Activated CD4-positive, CD25-positive, alpha-beta regulatory T cell treated with anti-CD3 and anti-CD28 coated beads, Interleukin-2, amount 50 U/mL, for 72 hours (primary cell): ENCODE measurements at regions not wholly inside any gene's neighbourhood (a gene's known extent, or its start where the extent isn't known, plus 50 kb on each side); places are given as distances from the start of the nearest gene placed in this dataset.
"Not testable (repeated sequence)": the region's sequence is repeated elsewhere in the genome, so short reads cannot be mapped to it uniquely, and the experiment has no call there.

Source experiments
- DNase-seq: peaks from one replicate; pipeline ENCODE4 v3.0.0; 2021

DNA sequence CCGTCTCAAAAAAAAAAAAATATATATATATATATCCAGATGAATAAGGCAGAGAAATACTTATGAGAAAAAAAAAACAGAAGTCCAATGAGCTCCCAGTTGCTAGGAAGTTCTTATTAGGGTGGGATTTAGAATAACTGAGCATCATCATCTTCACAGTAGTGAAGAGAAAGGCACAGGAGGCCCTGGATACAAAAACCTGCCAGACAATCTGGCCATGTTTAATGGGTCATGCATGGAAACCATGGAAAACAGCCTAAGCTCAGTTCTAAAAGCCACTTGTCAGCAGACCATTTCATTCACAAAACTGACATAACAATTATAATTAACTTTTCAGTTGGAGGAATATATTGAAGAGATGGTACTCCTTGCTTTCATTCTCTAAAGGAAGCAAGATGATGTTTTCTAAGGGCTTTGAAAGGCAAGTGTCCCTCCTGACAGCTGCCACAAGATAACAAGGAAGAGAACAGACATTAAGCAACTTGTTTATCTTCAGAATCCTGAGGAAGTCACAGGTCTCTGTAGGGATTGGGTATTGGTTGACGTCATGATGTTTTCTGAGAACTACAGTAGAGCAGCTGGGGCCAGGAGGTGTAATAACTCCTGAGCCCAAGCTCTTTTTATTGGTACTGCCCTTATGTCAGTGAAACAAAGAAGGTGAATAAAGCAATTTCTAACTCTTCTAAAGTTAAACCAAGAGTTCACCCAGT is 463.1 kb downstream of the DMAC1 start:
- no peak for DNase-seq

DNA sequence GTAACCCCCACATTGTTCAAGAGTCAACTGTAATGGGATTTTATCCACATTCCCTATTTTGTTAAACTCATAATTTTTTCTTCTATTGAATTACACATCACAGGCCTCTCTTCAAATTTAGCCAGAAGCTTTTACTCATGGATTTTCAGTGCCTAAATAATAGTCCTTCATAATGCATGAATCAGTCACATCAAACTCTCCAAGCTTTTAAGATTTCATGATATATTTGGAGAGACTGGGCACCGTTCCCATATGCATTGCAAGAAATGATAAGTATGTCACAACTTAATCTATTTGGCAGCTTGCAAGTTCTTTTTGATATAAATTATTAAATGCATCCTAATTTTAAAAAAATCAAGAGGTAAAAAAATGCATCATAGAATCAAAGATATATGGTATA is 465.9 kb downstream of the DMAC1 start:
- no peak for DNase-seq

DNA sequence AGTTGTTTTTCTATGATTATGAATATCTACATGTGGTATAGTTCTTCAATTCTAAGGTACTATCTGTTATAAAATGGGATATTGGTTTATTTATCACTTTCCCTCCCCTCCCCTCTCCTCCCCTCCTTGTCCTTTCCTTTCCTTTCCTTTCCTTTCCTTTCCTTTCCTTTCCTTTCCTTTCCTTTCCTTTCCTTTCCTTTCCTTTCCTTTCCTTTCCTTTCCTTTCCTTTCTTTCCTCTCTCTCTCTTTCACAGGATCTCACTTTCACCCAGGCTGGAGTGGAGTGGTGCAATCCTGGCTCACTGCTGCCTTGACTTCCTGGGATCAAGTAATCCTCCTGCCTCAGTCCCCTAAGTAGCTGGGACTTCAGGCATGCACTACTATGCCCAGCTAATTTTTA is 466.8 kb downstream of the DMAC1 start:
- no peak for DNase-seq

DNA sequence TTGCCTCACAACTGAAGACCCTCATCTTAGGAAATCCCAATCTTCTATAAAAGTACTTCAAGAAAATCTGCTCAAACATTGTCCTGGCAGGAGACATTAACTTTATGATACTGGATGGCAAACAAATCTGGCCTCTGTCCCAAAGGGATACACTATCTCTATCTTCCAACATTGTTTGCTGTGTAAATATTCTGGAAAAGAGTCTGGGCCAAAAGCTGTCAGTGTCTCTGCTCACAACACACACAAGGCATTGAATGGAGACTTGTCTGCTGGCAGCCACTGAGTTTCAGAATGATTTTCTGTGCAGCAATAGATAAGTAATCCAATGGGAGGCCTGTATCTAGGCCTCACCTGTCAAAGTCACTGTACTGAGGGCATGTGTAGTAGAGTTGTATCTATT is 471.1 kb downstream of the DMAC1 start:
- no peak for DNase-seq

DNA sequence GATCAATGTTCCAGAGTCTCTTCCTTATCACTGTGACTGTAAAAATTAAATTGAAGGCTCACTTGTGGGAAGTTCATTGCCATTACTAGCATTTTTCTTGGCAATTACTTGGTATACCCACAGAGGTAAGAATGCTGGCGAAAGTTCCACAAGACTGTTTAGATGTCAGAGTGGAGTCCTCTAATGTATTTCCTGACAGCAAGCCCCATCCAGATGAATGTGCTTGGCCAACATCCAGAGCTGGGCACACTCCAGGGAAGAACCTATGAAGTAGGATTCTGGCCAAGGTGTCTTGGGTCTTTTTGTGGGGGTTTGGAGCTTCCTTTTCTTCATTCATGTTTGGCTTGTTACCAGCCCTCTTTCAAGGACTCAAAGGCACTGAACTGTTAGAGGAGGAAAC is 473.6 kb downstream of the DMAC1 start:
- DNase-seq: no peak

DNA sequence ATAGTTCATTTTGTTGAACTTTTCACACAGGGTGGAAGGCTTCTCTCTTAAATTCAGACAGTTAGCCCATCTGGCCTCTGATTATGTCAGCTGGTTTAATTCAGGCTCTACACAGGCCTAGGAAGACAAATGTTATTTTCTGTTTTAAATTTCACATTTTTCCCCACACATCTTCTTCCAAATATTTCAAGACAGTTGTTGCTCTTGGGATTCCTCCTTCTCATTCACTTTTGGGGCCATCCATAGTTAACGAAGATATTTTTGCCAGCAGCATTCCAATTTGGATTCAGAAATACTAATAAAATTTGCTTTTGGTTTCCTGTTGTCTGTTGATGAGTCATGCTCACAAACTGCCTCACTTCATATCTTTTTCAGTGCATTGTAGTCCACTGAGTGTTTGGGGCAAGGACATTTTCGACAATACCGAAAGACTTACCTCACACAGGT is 475.4 kb downstream of the DMAC1 start:
- no peak for DNase-seq

DNA sequence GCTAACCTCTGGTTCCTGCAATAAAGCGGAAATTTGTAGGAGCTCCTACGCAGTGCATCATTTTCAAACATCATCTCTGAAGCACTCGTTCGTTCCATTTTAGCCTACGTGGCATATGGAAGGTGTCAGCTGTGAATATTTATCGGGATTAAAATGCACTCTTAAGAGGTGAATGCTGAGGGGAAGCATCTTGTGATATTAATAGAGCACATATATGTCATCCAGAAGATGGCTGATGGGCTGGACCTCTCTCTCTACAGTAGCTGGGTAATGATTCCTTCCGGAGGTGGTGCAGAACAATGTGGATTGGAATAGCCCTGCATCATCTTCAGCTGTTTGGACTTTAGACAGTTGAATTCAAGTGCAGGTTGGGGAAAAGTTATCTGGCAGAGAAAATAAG is 478.7 kb downstream of the DMAC1 start:
- DNase-seq: no peak

DNA sequence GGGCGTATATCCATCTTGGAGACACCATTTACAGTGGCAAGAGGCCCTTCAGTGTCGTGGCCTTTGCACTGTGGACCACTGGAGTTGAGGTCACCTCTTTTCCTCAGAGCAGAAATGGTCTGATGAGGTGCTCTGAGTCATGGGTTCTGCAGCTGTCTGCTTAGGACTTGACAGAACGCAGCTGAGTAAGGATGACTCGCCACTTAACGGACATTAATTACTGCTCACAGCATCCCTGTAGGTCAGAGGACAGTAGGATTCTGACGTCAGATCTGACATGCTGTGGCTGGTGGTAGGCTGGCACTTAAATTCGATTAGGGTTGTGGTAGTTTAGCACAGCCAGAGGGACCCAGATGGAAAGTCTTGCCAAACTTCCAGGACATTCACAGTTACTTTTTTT is 479.4 kb downstream of the DMAC1 start:
- DNase-seq: no peak

DNA sequence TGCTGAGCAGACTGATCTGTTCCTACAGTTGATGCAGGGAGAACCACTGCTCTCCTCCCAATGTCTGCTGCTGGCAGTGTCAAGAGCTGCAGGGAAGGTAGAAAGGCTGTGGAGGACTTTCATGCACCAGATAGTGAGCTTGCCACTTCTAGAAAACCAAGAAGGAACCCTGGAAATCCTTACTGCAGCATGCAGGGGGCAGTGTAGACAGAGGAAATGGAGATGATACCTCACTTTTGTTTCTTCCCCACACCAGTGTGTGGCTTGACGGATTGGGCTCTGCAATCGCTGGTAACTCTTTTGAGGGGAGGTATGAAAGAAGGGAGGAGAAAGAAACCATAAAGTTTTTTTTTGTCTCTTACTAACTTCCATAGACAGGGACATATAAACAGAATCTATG is 480.7 kb downstream of the DMAC1 start:
- DNase-seq: no peak

DNA sequence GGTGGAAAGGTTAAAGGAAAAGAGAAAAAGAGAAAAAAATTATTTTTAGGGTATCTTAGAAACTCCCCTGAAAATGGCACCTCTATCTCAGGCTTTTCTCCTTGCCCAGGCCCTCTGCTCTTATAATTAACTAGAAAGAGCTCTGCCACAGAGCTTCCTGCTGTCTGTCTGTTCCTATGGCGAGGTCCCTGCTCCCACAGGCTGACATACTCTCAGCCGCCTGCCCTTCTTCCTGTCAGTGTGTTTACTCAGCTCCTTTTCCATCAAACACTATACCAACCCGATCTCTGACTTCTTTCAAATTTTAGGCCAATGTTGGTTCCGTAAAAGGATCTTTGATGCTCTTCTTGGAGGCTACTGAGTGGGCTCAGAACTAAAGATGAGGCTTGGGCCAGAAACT is 482.6 kb downstream of the DMAC1 start:
- DNase-seq: no peak

DNA sequence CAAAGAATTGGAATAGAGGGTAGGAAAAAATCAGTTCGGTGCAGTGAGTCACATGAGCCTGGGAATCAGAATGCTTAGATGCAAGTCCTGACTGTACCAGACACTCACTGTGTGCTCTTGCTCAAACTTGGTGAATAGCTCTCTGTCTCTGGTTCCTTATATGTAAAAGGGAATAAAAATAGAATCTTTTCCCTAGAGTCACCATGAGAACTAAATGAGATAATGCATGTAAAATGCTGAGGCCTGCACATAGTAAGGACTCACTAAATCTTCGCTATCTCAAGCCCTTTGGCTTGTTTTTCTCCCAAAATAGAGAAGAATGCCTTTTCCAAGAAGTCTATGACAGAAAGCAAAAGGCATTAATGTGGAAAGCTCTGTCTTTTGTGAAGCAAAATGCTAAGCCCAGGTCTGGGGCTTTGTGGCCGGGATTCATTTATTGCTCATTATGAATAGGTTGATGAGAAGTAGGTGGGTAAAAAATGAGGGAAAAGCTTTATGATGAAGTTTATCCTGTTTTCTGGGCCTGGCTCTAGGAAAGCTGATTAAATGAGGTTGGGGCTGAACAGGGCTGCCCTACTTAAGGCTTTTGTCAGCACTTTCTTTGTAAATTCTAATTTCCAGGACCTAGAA is 483.3 kb downstream of the DMAC1 start:
- DNase-seq: no peak

DNA sequence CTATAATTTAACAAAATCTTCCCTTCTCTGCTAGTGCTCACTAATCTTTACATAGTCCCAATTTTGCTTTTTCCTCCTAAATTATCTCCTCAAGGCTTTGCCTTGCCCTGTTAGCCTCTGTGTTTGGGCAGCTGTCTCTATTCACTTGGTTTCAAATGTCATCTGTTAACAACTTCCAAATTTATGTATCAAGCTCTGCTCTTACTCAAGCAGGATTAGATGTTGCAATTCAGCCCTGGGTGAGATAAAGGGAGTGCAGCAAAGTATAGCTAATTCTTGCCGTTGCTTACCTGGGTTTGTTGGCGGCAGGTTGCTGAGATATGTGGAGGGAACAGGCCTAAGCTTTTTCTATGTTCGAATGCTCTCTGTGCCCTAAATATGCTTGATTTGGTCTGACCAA is 483.8 kb downstream of the DMAC1 start:
- DNase-seq: no peak

DNA sequence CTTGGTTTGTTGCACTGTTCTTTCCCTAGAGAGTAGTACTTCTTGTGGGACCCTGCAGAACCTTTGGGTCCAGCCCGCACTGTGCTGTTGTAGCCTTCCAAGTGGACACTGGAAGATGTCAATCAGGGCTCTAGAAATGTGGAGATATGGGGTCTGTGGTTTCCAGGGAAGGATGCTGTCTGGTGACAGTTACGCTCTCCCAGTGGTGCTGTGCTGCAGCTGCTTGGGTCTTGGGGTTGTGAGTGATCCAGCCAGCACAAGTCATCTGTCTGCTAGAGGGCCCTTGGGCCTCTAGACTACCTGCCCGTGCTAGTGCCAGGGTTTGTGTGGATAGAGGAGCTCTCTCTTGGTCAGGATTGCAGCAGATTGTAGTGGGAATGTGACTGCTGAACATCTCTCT is 484.5 kb downstream of the DMAC1 start:
- no peak for DNase-seq

DNA sequence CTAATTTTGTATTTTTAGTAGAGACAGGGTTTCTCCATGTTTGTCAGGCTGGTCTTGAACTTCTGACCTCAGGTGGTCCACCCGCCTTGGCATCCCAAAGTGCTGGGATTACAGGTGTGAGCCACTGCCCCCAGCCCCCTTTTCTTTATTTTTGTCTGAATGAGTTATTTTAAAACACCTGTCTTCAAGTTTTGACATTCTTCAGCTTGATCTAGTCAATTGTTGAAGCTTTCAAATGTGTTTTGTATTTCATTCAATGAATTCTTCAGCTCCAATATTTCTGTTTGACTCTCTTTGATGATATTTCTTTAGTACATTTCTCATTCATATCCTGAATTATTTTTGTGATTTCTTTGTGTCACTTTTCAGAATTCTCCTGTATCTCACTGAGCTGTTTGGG is 486.2 kb downstream of the DMAC1 start:
- DNase-seq: no peak

DNA sequence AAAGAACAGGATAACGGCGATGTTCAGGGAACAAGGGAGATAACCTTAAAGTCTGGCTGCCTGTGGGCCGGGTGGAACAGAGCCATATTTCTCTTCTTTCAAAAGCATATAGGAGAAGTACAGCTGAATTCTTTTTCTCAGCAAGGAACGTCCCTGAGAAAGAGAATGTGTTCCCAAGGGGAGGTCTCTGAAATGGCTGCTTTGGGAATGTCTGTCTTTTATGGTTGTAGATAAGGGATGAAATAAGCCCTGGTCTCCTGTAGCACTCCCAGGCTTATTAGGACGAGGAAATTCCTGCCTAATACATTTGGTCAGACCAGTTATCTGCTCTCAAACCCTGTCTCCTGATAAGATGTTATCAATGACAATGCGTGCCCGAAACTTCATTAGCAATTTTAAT is 490.5 kb downstream of the DMAC1 start:
- DNase-seq: not testable (repeated sequence)

DNA sequence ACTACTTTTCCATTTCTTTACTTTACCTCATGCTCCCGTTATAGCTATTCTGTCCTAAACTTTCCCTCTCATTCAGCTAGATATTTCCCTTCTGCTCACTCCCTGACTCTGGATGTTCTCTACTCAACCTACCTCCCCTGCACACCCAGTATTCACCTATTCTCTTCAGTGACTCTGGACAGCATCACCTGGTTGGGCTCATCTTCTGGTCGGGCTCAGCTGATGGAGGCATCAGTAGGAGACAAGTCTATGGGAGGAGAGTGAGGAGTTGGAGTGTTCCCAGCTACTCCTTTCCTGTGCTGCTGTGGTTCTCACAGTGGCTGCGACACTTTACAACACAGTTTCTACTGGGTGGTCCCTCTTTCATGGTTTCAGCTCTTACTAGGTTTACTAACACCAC is 493.9 kb downstream of the DMAC1 start:
- no peak for DNase-seq

DNA sequence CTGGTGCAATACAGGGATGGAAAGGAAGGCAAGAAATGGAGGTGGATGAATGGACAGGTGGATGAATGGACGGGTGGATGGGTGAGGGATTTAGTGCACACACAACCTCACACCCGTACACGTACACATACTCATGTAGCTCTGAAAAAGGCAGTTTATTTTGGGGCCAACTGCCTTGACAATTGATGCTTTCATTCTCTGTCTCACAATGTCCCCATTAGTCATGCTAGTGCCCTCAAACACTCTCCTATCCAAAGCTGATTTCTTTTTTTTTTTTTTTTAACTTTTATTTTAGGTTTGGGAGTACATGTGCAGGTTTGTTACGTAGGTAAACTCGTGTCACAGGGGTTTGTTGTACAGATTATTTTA is 495.0 kb downstream of the DMAC1 start:
- no peak for DNase-seq

DNA sequence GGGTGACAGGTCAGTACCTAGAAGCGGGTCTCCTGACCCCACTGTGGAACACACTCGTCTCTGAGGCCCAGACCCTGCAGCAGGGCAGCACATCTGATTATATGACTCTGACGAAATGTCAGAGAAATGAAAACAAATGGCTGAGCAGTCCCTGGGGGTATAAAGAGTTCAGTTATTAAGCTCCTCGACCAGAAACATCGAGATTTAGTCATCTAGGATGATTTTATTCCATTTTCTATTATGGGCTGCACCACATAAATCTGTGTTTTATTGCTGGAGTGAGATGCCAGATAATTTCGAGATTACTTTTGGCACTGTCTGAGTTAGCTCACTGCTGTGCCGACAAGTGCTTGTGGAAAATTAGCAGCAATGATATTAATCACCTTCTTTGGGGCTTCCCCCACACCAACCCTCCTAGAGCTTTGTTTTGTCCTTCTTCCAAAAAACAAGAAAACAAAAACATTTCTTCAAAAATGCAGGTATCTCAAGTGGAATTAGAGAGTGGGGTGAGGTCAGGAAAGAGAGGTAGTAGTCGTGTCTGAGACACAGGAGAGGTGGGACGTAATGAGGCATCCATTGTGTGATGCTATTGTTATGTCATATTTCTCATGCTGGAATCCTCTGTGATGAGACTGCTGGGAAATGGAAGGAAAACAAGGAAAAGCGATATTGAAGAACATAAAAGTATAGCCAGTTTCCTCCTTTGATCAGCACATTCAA is 495.5 kb downstream of the DMAC1 start:
- DNase-seq: no peak

DNA sequence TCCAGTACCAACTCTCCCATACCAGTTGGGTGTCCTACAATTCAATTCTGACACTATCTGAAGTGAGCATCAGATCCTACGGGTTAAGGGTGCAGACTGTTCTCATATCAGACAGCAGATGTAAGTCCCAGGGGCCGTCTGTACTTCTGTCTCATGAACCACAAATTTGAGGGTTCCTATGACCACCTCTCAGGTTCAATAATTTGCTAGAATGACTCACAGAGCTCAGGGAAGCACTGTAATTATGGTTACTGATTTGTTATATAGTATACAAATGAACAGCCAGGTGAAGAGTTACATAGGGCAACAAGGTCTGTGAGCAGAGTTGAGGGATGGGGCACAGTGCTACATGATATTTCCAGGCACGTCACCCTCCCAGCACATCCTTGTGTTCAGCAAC is 499.1 kb downstream of the DMAC1 start:
- no peak for DNase-seq

DNA sequence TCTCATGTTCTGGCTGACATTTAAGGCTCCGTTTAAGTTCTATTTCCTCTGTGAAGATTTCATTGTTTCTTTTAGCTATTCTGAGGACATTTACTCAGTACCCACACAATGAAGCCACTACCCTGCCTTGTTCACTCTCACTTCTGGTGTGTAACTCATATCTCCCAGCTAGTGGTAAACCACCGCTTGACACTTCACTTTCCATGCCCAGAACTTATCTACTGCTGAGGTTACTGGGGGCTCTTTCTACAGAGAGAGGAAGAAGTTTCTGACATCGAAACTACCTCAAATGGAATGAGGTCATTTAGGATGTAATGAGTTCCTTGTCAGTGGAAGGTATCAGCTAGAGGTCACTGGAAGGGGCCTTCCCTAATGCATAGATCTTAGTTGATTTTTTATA is 501.5 kb downstream of the DMAC1 start:
- no peak for DNase-seq

DNA sequence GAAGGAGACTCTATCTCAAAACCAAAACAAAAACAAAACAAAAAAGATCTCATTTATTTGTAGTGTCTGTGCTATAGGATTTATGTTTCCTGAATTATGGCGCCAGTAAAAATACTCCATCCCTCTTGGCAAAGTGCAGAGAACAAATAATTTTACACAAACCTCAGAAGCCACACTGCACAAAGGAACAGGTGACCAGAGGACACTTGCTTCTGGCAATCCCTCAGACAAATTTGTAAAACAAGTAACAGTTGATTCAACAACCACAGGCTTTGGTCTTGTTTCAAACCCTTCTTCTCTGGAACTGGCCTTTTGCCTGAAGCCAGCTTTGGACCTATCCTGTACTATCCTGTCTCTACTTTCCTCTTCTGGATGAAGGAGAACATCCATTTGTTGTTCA is 502.1 kb downstream of the DMAC1 start:
- no peak for DNase-seq

DNA sequence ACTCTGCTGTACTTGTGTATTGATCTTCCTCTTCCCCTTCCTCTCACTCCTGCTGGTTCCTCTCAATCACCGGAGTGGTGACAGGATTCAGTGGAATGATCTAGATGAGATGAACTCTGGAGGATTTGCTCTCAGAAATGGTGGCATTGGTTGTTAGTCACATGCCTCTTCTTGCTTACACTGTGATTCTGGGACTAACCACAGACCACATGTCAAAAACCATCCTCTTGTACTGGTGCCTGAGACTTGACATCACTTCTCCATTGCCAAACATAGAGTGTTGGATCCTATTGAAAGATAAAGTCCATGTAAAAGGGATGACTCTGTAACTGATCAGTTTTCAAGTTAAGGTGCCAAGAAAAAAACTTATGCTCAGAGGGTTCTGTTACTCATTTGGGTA is 506.5 kb downstream of the DMAC1 start:
- no peak for DNase-seq

DNA sequence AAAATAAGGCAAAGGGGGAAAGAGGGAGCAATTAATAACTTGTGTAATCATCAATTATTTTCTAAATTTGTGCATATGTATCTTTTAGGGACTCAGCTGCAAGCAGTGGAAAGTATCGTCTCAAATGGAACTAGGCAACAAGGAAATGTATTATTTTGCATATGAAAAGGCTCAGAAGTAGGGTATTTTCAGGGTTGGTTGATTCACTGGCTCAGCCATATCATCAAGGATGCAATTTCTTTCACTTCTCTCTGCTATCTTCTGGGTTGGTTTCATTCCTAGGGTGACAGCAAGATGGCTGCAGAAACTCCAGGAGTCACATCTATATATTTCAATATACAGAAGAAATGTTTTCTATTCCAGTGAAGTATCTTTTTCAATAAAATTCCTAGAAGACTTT is 509.8 kb downstream of the DMAC1 start:
- no peak for DNase-seq

DNA sequence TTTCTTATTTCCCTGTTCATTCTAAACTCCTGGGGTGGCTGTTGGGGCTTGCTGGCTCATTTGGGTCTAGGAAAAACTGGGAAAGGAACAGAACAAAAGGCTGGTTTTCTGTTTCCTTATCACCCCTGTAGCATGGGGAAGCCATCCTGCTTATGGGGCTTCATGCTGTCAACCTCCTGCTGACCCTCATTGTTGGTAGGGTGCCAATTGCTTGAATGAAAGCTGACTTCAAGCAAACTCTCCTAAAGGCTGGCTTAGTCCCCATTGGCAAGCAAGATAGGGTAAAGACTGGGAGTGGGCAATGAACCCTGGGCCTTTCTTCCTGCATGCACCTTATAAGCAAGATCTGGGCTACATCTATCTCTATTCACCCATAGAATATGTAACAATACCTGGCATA is 511.6 kb downstream of the DMAC1 start:
- DNase-seq: no peak

DNA sequence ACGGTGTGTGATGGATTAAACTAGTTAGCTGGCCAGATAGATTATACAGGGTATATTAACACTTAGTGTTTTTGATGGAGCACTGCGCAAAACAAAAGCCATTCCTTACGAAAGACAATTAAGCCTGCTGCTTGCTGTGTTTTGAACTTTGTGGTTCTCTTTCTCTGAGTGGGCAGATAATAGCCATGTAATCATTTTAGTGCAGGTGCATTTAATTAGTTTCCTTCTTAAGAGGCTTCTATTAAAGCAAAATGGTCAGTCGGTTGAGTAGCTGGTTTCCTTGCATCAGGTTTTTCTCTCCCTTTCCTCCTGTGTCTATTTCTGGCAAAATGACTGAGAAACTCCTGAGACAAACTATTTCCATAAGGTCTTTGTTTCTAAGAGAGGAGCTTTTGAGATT is 512.5 kb downstream of the DMAC1 start:
- DNase-seq: no peak
